HCT116 (cell line): ENCODE measurements at regions not wholly inside any gene's neighbourhood (a gene's known extent, or its start where the extent isn't known, plus 50 kb on each side); places are given as distances from the start of the nearest gene placed in this dataset.

Experiments used
- ATAC-seq: fragments of 200-7000 bp; cut with Tn5 transposase; 2 replicates; pipeline ENCODE4 v1.9.1; 2020; ENCODE audit warnings: mild to moderate bottlenecking, moderate library complexity
- BruUV-seq: library from RNA; stranded (reverse); fragments of 400-500 nt; replicated peaks from 2 replicates; lab custom pipeline; 2021; lab: Mats Ljungman, UMichigan
- CTCF ChIA-PET: fragments of 300-600 bp; sonication (Branson Sonifier 250); formaldehyde crosslinking; loops from one replicate; lab custom pipeline; 2021; ENCODE audit warnings: antibody characterized with exemption; lab: Charles Lee
- POLR2A ChIA-PET: fragments of 300-600, 350-600 bp; sonication (Branson Sonifier 250); formaldehyde crosslinking; loops from one replicate; lab custom pipeline; 2021; ENCODE audit warnings: antibody characterized with exemption; lab: Charles Lee
- RAD21 ChIA-PET, 2 experiments: fragments of 300-600 bp; sonication (Branson Sonifier 250); formaldehyde crosslinking; loops; one replicate each; lab custom pipeline; 2023; ENCODE audit warnings: low total read pairs in 2 of 2; ENCODE audit not compliant: uncharacterized antibody in 2 of 2, unreplicated experiment in 2 of 2, low non-redundant PET in 1 of 2; lab: Charles Lee
- DNase-seq: peaks from one replicate; pipeline ENCODE4 v3.0.0-alpha.2; 2010; ENCODE audit warnings: low read depth, low spot score
- H2AFZ ChIP-seq: fragments of 200-600 bp; shearing (Covaris generic), sonication (generic); 2 replicates; pipeline ENCODE4 v1.6.1; 2017; ENCODE audit warnings: low read depth, mixed run types, mixed read lengths, antibody characterized with exemption, low read length; ENCODE audit not compliant: poor library complexity, severe bottlenecking
- H3K27ac ChIP-seq: 2 replicates; pipeline ENCODE4 v1.5.1; 2012; ENCODE audit warnings: low read depth, low read length
- H3K27me3 ChIP-seq: fragments of 200-600 bp; sonication (generic); 2 replicates; pipeline ENCODE4 v1.6.1; 2016; ENCODE audit warnings: mixed run types, low read length, mixed read lengths; ENCODE audit not compliant: insufficient read depth
- H3K36me3 ChIP-seq, 2 experiments: fragments of 200-500 bp in 1 of 2; fragments of 200-600 bp in 1 of 2; sonication (Bioruptor generic) in 1 of 2; sonication (generic) in 1 of 2; 2 replicates each; pipeline versions ENCODE4 v1.5.1 to v1.6.1; 2014 to 2016; ENCODE audit warnings: low read length in 2 of 2, inconsistent platforms in 1 of 2, mixed read lengths in 1 of 2, mixed run types in 1 of 2; ENCODE audit not compliant: insufficient read depth in 2 of 2, control insufficient read depth in 1 of 2
- H3K4me1 ChIP-seq, 2 experiments: fragments of 200-600 bp in 1 of 2; sonication (generic) in 1 of 2; 2 replicates each; pipeline versions ENCODE4 v1.5.1 to v1.6.1; 2012 to 2017; ENCODE audit warnings: low read length in 2 of 2, inconsistent platforms in 1 of 2, mild to moderate bottlenecking in 1 of 2, mixed read lengths in 1 of 2, mixed run types in 1 of 2, moderate library complexity in 1 of 2; ENCODE audit not compliant: insufficient read depth in 2 of 2, control insufficient read depth in 1 of 2
- H3K4me2 ChIP-seq: fragments of 200-600 bp; sonication (generic); 2 replicates; pipeline ENCODE4 v1.6.1; 2017; ENCODE audit warnings: mixed run types, low read length, mixed read lengths
- H3K4me3 ChIP-seq, 2 experiments: fragments of 200-600 bp in 1 of 2; sonication (generic) in 1 of 2; replicated peaks in 1 of 2; 2 replicates each; pipeline ENCODE4 v1.5.1; 2011 to 2016; ENCODE audit warnings: low read length in 2 of 2, control low read depth in 1 of 2, low read depth in 1 of 2, mild to moderate bottlenecking in 1 of 2, mixed read lengths in 1 of 2, mixed run types in 1 of 2
- H3K79me2 ChIP-seq: fragments of 200-600 bp; sonication (generic); 2 replicates; pipeline ENCODE4 v1.6.1; 2017; ENCODE audit warnings: mild to moderate bottlenecking, mixed run types, low read length, moderate library complexity, mixed read lengths; ENCODE audit not compliant: insufficient read depth
- H3K9ac ChIP-seq: fragments of 200-600 bp; sonication (generic); 2 replicates; pipeline ENCODE4 v1.6.1; 2016; ENCODE audit warnings: low read length, mixed read lengths
- H3K9me2 ChIP-seq: fragments of 200-600 bp; sonication (generic), shearing (Covaris generic); 2 replicates; pipeline ENCODE4 v1.6.1; 2017; ENCODE audit warnings: mixed run types, mild to moderate bottlenecking, moderate library complexity; ENCODE audit not compliant: insufficient read depth
- H3K9me3 ChIP-seq, 2 experiments: fragments of 200-500 bp in 1 of 2; fragments of 200-600 bp in 1 of 2; sonication (Bioruptor generic) in 1 of 2; sonication (generic) in 1 of 2; 2 replicates each; pipeline ENCODE4 v1.6.1; 2014 to 2017; ENCODE audit warnings: low read length in 2 of 2, mixed read lengths in 2 of 2, inconsistent platforms in 1 of 2, low read depth in 1 of 2, mild to moderate bottlenecking in 1 of 2, mixed run types in 1 of 2, moderate library complexity in 1 of 2; ENCODE audit not compliant: control insufficient read depth in 1 of 2, insufficient read depth in 1 of 2
- H4K20me1 ChIP-seq: fragments of 200-600 bp; sonication (generic), shearing (Covaris generic); 2 replicates; pipeline ENCODE4 v1.6.1; 2017; ENCODE audit warnings: mixed run types, mild to moderate bottlenecking, moderate library complexity; ENCODE audit not compliant: insufficient read depth
- CBX3 ChIP-seq: IDR thresholded peaks from 2 replicates; pipeline ENCODE4 v1.6.1; 2012; ENCODE audit warnings: low read depth
- CEBPB ChIP-seq: IDR thresholded peaks from 2 replicates; pipeline ENCODE4 v1.6.1; 2012; ENCODE audit warnings: low read depth
- CTCF ChIP-seq, 3 experiments: fragments of 200-600 bp in 1 of 3; sonication (generic) in 1 of 3; IDR thresholded peaks in 2 of 3; conservative IDR thresholded peaks in 1 of 3; 2 replicates each; pipeline ENCODE4 v1.5.1; 2012 to 2017; ENCODE audit warnings: low read depth in 2 of 3, low read length in 2 of 3, antibody characterized with exemption in 1 of 3, borderline replicate concordance in 1 of 3, control low read depth in 1 of 3, mild to moderate bottlenecking in 1 of 3, mixed read lengths in 1 of 3, mixed run types in 1 of 3, moderate library complexity in 1 of 3; ENCODE audit not compliant: insufficient read depth in 1 of 3
- EGR1 ChIP-seq: IDR thresholded peaks from 2 replicates; pipeline ENCODE4 v1.6.1; 2012; ENCODE audit warnings: low read depth
- ELF1 ChIP-seq: IDR thresholded peaks from 2 replicates; pipeline ENCODE4 v1.6.1; 2012; ENCODE audit warnings: low read depth, borderline replicate concordance
- EZH2 ChIP-seq: fragments of 200-600 bp; sonication (generic); IDR thresholded peaks from 2 replicates; pipeline ENCODE4 v1.6.1; 2017; ENCODE audit warnings: antibody characterized with exemption, mixed run types
- FOSL1 ChIP-seq: IDR thresholded peaks from 2 replicates; pipeline ENCODE4 v1.6.1; 2012; ENCODE audit warnings: low read depth
- POLR2A ChIP-seq: IDR thresholded peaks from 2 replicates; pipeline ENCODE4 v1.7.0; 2011; ENCODE audit warnings: borderline replicate concordance; ENCODE audit not compliant: insufficient read depth, insufficient read length; ENCODE audit errors: extremely low read depth
- POLR2AphosphoS5 ChIP-seq: IDR thresholded peaks from 2 replicates; pipeline ENCODE4 v1.6.1; 2011; ENCODE audit warnings: mild to moderate bottlenecking, low read depth, low read length, moderate library complexity
- REST ChIP-seq: IDR thresholded peaks from 2 replicates; pipeline ENCODE4 v1.6.1; 2012; ENCODE audit warnings: low read depth
- SIN3A ChIP-seq: IDR thresholded peaks from 2 replicates; pipeline ENCODE4 v1.6.1; 2012; ENCODE audit warnings: low read depth
- TCF7L2 ChIP-seq: IDR thresholded peaks from 2 replicates; pipeline ENCODE4 v1.7.0; 2011; ENCODE audit warnings: borderline replicate concordance, inconsistent platforms; ENCODE audit not compliant: insufficient read depth, insufficient read length; ENCODE audit errors: extremely low read depth
- YY1 ChIP-seq: IDR thresholded peaks from 2 replicates; pipeline ENCODE4 v1.6.1; 2011; ENCODE audit warnings: low read length, low read depth, moderate library complexity, mild to moderate bottlenecking; ENCODE audit not compliant: insufficient replicate concordance; ENCODE audit errors: extremely low read depth
- ZFX ChIP-seq: fragments of 450-650 bp; IDR thresholded peaks from 2 replicates; pipeline ENCODE4 v1.6.1; 2017
- ZNF274 ChIP-seq: fragments of 200-500 bp; sonication (Bioruptor generic); IDR thresholded peaks from 2 replicates; pipeline ENCODE4 v1.6.1; 2014; ENCODE audit warnings: mild to moderate bottlenecking, low read depth, low read length, inconsistent platforms
- intact Hi-C: fragments of 100-400 bp; cut with micrococcal nuclease; formaldehyde crosslinking; loops from 2 replicates; pipeline ENCODE4 v1.10.0; 2022
- TF ChIP-seq, protein P1 (sequence below): IDR thresholded peaks from 2 replicates; pipeline ENCODE4 v1.6.1; 2012

DNA sequence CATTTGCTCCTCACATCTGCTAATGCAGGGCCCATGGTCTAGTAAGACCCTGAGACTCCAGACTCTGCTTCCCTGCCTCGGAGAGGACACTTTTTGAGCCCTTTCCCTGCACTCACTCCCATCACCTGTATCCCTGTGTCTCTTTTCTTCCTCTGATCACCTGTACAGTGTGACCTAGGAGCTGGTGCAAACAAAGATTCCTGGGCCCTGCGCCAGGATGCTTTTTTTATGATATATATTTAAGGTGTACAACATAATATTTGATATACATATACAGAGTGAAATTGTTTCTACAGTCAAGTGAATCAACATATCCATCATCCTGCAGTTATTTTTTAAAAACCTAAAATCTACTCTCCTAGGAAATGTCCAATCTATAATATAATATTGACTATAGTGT, 355.4 kb downstream of the MAFB start (continued):
- no peak for TF ChIP-seq EGR1
- no peak for TF ChIP-seq POLR2A
- no peak for TF ChIP-seq POLR2AphosphoS5
- no peak for TF ChIP-seq SIN3A
- no peak for TF ChIP-seq ZFX
- TF ChIP-seq REST, result no peak
- TF ChIP-seq CBX3, result no peak
- TF ChIP-seq ZNF274, result no peak
- TF ChIP-seq YY1, result no peak
- TF ChIP-seq, protein P1, sequence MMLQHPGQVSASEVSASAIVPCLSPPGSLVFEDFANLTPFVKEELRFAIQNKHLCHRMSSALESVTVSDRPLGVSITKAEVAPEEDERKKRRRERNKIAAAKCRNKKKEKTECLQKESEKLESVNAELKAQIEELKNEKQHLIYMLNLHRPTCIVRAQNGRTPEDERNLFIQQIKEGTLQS, result no peak
- no peak for TF ChIP-seq ELF1

- ATAC-seq (no peak), DNase-seq (no peak)
- no peaks in the 10 kb centered on the region for H3K9me3 ChIP-seq
- CTCF ChIA-PET, result no interaction called here
- no peak overlapping the region for H3K9ac ChIP-seq
- H3K36me3 ChIP-seq, result no peaks in the 10 kb centered on the region
- no peak overlapping the region for H2AFZ ChIP-seq
- intact Hi-C loops, result no loop called here
- RAD21 ChIA-PET, result no interaction called here
- BruUV-seq, result no TSS peak
- H3K27me3 ChIP-seq, result 0 out of 2 replicates have a peak, but pooled peaks cover 17% of the 10 kb centered on the region
- H3K4me3 ChIP-seq, result no peak overlapping the region
- no peaks in the 10 kb centered on the region for H3K9me2 ChIP-seq
- no peak overlapping the region for H3K4me2 ChIP-seq
- no peak overlapping the region for H3K27ac ChIP-seq
- H4K20me1 ChIP-seq, result no peaks in the 10 kb centered on the region
- POLR2A ChIA-PET, result no interaction called here
- no peaks in the 10 kb centered on the region for H3K79me2 ChIP-seq
- no peaks in the 10 kb centered on the region for H3K4me1 ChIP-seq
- TF ChIP-seq TCF7L2 (no peak), EZH2 (no peak), EGR1 (no peak), ZNF274 (no peak), CEBPB (no peak), CTCF (IDR thresholded peaks at IDR 0.05 in 2 of 3, conservative IDR thresholded peaks at IDR 0.05 in 1 of 3; ENCODE audit: borderline replicate concordance in 1 of 3, insufficient read depth in 1 of 3, low read depth in 2 of 3, low read length in 2 of 3) (no peak), FOSL1 (no peak), POLR2AphosphoS5 (no peak)
- TF ChIP-seq, protein P1, result no peak
These were observed 357.1 kb downstream of the MAFB start for GRCh38 chr20:40331807-40332560.
